Lower lobe of right lung (tissue), 2 donors: ENCODE measurements at regions not wholly inside any gene's neighbourhood (a gene's known extent, or its start where the extent isn't known, plus 50 kb on each side); places are given as distances from the start of the nearest gene placed in this dataset.

ENCODE experiments used
- ATAC-seq, 2 donors: fragments of 200-7000 bp; cut with Tn5 transposase; one replicate each; pipeline ENCODE4 v1.9.1; 2020 to 2022; ENCODE audit warnings: mild to moderate bottlenecking in 2 of 2, moderate library complexity in 2 of 2
- DNase-seq: peaks from one replicate; pipeline ENCODE4 v3.0.0-alpha.2; 2020
- H3K27ac ChIP-seq: fragments of 200-600 bp; one replicate; pipeline ENCODE4 v1.8.0; 2022
- H3K27me3 ChIP-seq: fragments of 200-600 bp; one replicate; pipeline ENCODE4 v1.8.0; 2022; ENCODE audit warnings: low read depth
- H3K36me3 ChIP-seq: fragments of 200-600 bp; one replicate; pipeline ENCODE4 v1.8.0; 2022; ENCODE audit warnings: mild to moderate bottlenecking
- H3K4me1 ChIP-seq: fragments of 200-600 bp; one replicate; pipeline ENCODE4 v1.8.0; 2022
- H3K4me3 ChIP-seq: fragments of 200-600 bp; one replicate; pipeline ENCODE4 v1.8.0; 2022; ENCODE audit warnings: mild to moderate bottlenecking
- H3K9me3 ChIP-seq: fragments of 200-600 bp; one replicate; pipeline ENCODE4 v1.8.0; 2022
- intact Hi-C: fragments of 100-400 bp; cut with DNase I; formaldehyde crosslinking; loops from one replicate; pipeline ENCODE4 v1.11.0; 2022
- TF ChIP-seq, protein P1 (sequence below): fragments of 200-600 bp; IDR thresholded peaks from one replicate; pipeline ENCODE4 v1.8.0; 2022; ENCODE audit warnings: antibody characterized with exemption, mild to moderate bottlenecking
- donor health status: DM: no; HTN: yes; CAD: no; lungs with severe emphysema.

GRCh38 chr6:168741942-168742782, 301.2 kb downstream of the SMOC2 start:
- TF ChIP-seq, protein P1, sequence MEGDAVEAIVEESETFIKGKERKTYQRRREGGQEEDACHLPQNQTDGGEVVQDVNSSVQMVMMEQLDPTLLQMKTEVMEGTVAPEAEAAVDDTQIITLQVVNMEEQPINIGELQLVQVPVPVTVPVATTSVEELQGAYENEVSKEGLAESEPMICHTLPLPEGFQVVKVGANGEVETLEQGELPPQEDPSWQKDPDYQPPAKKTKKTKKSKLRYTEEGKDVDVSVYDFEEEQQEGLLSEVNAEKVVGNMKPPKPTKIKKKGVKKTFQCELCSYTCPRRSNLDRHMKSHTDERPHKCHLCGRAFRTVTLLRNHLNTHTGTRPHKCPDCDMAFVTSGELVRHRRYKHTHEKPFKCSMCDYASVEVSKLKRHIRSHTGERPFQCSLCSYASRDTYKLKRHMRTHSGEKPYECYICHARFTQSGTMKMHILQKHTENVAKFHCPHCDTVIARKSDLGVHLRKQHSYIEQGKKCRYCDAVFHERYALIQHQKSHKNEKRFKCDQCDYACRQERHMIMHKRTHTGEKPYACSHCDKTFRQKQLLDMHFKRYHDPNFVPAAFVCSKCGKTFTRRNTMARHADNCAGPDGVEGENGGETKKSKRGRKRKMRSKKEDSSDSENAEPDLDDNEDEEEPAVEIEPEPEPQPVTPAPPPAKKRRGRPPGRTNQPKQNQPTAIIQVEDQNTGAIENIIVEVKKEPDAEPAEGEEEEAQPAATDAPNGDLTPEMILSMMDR: no peak
- no peaks in the 10 kb centered on the region for H3K4me1 ChIP-seq
- no peak overlapping the region for H3K27ac ChIP-seq
- DNase-seq (no peak), ATAC-seq (no peak)
- no peaks in the 10 kb centered on the region for H3K9me3 ChIP-seq
- H3K27me3 ChIP-seq: no peaks in the 10 kb centered on the region
- no peak overlapping the region for H3K4me3 ChIP-seq
- H3K36me3 ChIP-seq: no peaks in the 10 kb centered on the region
- intact Hi-C loops: no loop called here

- Histone ChIP-seq H3K9me3 (no peaks in the 10 kb centered on the region), H3K27me3 (no peaks in the 10 kb centered on the region), H3K4me1 (no peaks in the 10 kb centered on the region), H3K4me3 (no peak overlapping the region), H3K36me3 (no peaks in the 10 kb centered on the region), H3K27ac (no peak overlapping the region)
- DNase-seq: no peak
- TF ChIP-seq, protein P1: no peak
- no peak for ATAC-seq
- intact Hi-C loops: no loop called here
Observed at GRCh38 chr6:168741305-168741704, 300.3 kb downstream of the SMOC2 start.

DNA sequence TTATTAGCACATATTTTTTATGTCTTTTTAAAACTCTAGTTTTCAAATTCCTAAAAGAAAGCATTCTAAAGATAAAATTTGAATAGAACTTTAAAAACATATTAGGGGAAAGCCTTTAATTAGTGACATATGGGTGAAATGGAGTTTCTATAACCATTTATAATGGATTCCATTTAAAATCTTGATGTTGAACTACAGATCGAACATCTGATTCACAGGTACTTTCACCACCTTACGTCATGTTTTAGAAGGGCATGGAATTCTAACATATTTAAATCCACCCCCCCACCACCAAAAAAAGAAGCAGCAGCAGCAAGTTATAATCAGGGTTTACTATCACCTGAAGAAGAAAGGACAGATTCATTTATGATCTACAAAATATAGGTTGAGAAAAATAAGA, 298.4 kb downstream of the SMOC2 start:
- Histone ChIP-seq H3K27me3 (no peaks in the 10 kb centered on the region), H3K36me3 (no peaks in the 10 kb centered on the region), H3K4me3 (no peak overlapping the region), H3K4me1 (no peaks in the 10 kb centered on the region), H3K27ac (no peak overlapping the region), H3K9me3 (no peaks in the 10 kb centered on the region)
- intact Hi-C loops: no loop called here
- TF ChIP-seq, protein P1: no peak
- no peak for ATAC-seq
- DNase-seq: no peak

GRCh38 chr6:168737481-168737880, 296.5 kb downstream of the SMOC2 start:
- H3K4me1 ChIP-seq: no peaks in the 10 kb centered on the region
- H3K4me3 ChIP-seq: no peak overlapping the region
- DNase-seq (no peak), ATAC-seq (no peak)
- H3K27me3 ChIP-seq: no peaks in the 10 kb centered on the region
- no peaks in the 10 kb centered on the region for H3K9me3 ChIP-seq
- intact Hi-C loops: no loop called here
- TF ChIP-seq, protein P1: no peak
- no peak overlapping the region for H3K27ac ChIP-seq
- H3K36me3 ChIP-seq: no peaks in the 10 kb centered on the region

DNA sequence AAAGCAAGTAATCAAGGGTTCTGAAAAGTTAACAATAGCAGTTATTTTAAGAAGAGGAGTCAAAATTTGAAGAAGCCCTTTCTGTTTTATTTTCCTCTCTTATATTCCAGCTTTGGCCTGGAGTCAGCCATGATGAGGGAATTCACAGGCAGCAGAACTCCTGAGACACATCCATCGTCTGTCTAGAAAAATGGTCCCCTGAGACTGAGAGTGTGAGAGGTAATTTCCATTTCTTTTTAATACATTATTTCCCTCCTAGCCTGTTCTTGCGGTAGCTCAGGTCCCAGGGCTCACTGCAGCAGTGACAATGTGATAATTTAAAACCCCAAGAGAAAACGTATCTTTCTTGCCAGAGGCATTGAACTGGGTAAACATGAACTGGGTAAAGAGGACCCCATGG, 296.0 kb downstream of the SMOC2 start:
- Histone ChIP-seq H3K4me1 (no peaks in the 10 kb centered on the region), H3K36me3 (no peaks in the 10 kb centered on the region), H3K27me3 (no peaks in the 10 kb centered on the region), H3K4me3 (no peak overlapping the region), H3K27ac (no peak overlapping the region), H3K9me3 (no peaks in the 10 kb centered on the region)
- intact Hi-C loops: no loop called here
- DNase-seq: no peak
- TF ChIP-seq, protein P1: no peak
- ATAC-seq: no peak
